HCT116 (cell line): ENCODE measurements at regions not wholly inside any gene's neighbourhood (a gene's known extent, or its start where the extent isn't known, plus 50 kb on each side); places are given as distances from the start of the nearest gene placed in this dataset.
"Not testable (repeated sequence)": the region's sequence is repeated elsewhere in the genome, so short reads cannot be mapped to it uniquely, and the experiment has no call there.

ENCODE experiments used
- ATAC-seq: fragments of 200-7000 bp; cut with Tn5 transposase; 2 replicates; pipeline ENCODE4 v1.9.1; 2020; ENCODE audit warnings: mild to moderate bottlenecking, moderate library complexity
- BruUV-seq: library from RNA; stranded (reverse); fragments of 400-500 nt; replicated peaks from 2 replicates; lab custom pipeline; 2021; lab: Mats Ljungman, UMichigan
- CTCF ChIA-PET: fragments of 300-600 bp; sonication (Branson Sonifier 250); formaldehyde crosslinking; loops from one replicate; lab custom pipeline; 2021; ENCODE audit warnings: antibody characterized with exemption; lab: Charles Lee
- POLR2A ChIA-PET: fragments of 300-600, 350-600 bp; sonication (Branson Sonifier 250); formaldehyde crosslinking; loops from one replicate; lab custom pipeline; 2021; ENCODE audit warnings: antibody characterized with exemption; lab: Charles Lee
- RAD21 ChIA-PET, 2 experiments: fragments of 300-600 bp; sonication (Branson Sonifier 250); formaldehyde crosslinking; loops; one replicate each; lab custom pipeline; 2023; ENCODE audit warnings: low total read pairs in 2 of 2; ENCODE audit not compliant: uncharacterized antibody in 2 of 2, unreplicated experiment in 2 of 2, low non-redundant PET in 1 of 2; lab: Charles Lee
- DNase-seq: peaks from one replicate; pipeline ENCODE4 v3.0.0-alpha.2; 2010; ENCODE audit warnings: low read depth, low spot score
- H2AFZ ChIP-seq: fragments of 200-600 bp; shearing (Covaris generic), sonication (generic); 2 replicates; pipeline ENCODE4 v1.6.1; 2017; ENCODE audit warnings: low read depth, mixed run types, mixed read lengths, antibody characterized with exemption, low read length; ENCODE audit not compliant: poor library complexity, severe bottlenecking
- H3K27ac ChIP-seq: 2 replicates; pipeline ENCODE4 v1.5.1; 2012; ENCODE audit warnings: low read depth, low read length
- H3K27me3 ChIP-seq: fragments of 200-600 bp; sonication (generic); 2 replicates; pipeline ENCODE4 v1.6.1; 2016; ENCODE audit warnings: mixed run types, low read length, mixed read lengths; ENCODE audit not compliant: insufficient read depth
- H3K36me3 ChIP-seq, 2 experiments: fragments of 200-500 bp in 1 of 2; fragments of 200-600 bp in 1 of 2; sonication (Bioruptor generic) in 1 of 2; sonication (generic) in 1 of 2; 2 replicates each; pipeline versions ENCODE4 v1.5.1 to v1.6.1; 2014 to 2016; ENCODE audit warnings: low read length in 2 of 2, inconsistent platforms in 1 of 2, mixed read lengths in 1 of 2, mixed run types in 1 of 2; ENCODE audit not compliant: insufficient read depth in 2 of 2, control insufficient read depth in 1 of 2
- H3K4me1 ChIP-seq, 2 experiments: fragments of 200-600 bp in 1 of 2; sonication (generic) in 1 of 2; 2 replicates each; pipeline versions ENCODE4 v1.5.1 to v1.6.1; 2012 to 2017; ENCODE audit warnings: low read length in 2 of 2, inconsistent platforms in 1 of 2, mild to moderate bottlenecking in 1 of 2, mixed read lengths in 1 of 2, mixed run types in 1 of 2, moderate library complexity in 1 of 2; ENCODE audit not compliant: insufficient read depth in 2 of 2, control insufficient read depth in 1 of 2
- H3K4me2 ChIP-seq: fragments of 200-600 bp; sonication (generic); 2 replicates; pipeline ENCODE4 v1.6.1; 2017; ENCODE audit warnings: mixed run types, low read length, mixed read lengths
- H3K4me3 ChIP-seq, 2 experiments: fragments of 200-600 bp in 1 of 2; sonication (generic) in 1 of 2; replicated peaks in 1 of 2; 2 replicates each; pipeline ENCODE4 v1.5.1; 2011 to 2016; ENCODE audit warnings: low read length in 2 of 2, control low read depth in 1 of 2, low read depth in 1 of 2, mild to moderate bottlenecking in 1 of 2, mixed read lengths in 1 of 2, mixed run types in 1 of 2
- H3K79me2 ChIP-seq: fragments of 200-600 bp; sonication (generic); 2 replicates; pipeline ENCODE4 v1.6.1; 2017; ENCODE audit warnings: mild to moderate bottlenecking, mixed run types, low read length, moderate library complexity, mixed read lengths; ENCODE audit not compliant: insufficient read depth
- H3K9ac ChIP-seq: fragments of 200-600 bp; sonication (generic); 2 replicates; pipeline ENCODE4 v1.6.1; 2016; ENCODE audit warnings: low read length, mixed read lengths
- H3K9me2 ChIP-seq: fragments of 200-600 bp; sonication (generic), shearing (Covaris generic); 2 replicates; pipeline ENCODE4 v1.6.1; 2017; ENCODE audit warnings: mixed run types, mild to moderate bottlenecking, moderate library complexity; ENCODE audit not compliant: insufficient read depth
- H3K9me3 ChIP-seq, 2 experiments: fragments of 200-500 bp in 1 of 2; fragments of 200-600 bp in 1 of 2; sonication (Bioruptor generic) in 1 of 2; sonication (generic) in 1 of 2; 2 replicates each; pipeline ENCODE4 v1.6.1; 2014 to 2017; ENCODE audit warnings: low read length in 2 of 2, mixed read lengths in 2 of 2, inconsistent platforms in 1 of 2, low read depth in 1 of 2, mild to moderate bottlenecking in 1 of 2, mixed run types in 1 of 2, moderate library complexity in 1 of 2; ENCODE audit not compliant: control insufficient read depth in 1 of 2, insufficient read depth in 1 of 2
- H4K20me1 ChIP-seq: fragments of 200-600 bp; sonication (generic), shearing (Covaris generic); 2 replicates; pipeline ENCODE4 v1.6.1; 2017; ENCODE audit warnings: mixed run types, mild to moderate bottlenecking, moderate library complexity; ENCODE audit not compliant: insufficient read depth
- EZH2 ChIP-seq: fragments of 200-600 bp; sonication (generic); IDR thresholded peaks from 2 replicates; pipeline ENCODE4 v1.6.1; 2017; ENCODE audit warnings: antibody characterized with exemption, mixed run types
- REST ChIP-seq: IDR thresholded peaks from 2 replicates; pipeline ENCODE4 v1.6.1; 2012; ENCODE audit warnings: low read depth
- intact Hi-C: fragments of 100-400 bp; cut with micrococcal nuclease; formaldehyde crosslinking; loops from 2 replicates; pipeline ENCODE4 v1.10.0; 2022

GRCh38 chr17:59498530-59499307, 66.7 kb upstream of the DHX40 start:
- DNase-seq: no peak
- no peaks in the 10 kb centered on the region for H4K20me1 ChIP-seq
- H3K36me3 ChIP-seq: no peaks in the 10 kb centered on the region
- H2AFZ ChIP-seq: no peak overlapping the region
- ChIA-PET CTCF (no interaction called here), POLR2A (no interaction called here), RAD21 (no interaction called here)
- no peaks in the 10 kb centered on the region for H3K9me2 ChIP-seq
- TF ChIP-seq REST (no peak), EZH2 (no peak)
- H3K9ac ChIP-seq: no peak overlapping the region
- H3K4me1 ChIP-seq: peaks cover 0 to 7% of the 10 kb centered on the region in 2 experiments; a peak in 1 of 4 replicates
- intact Hi-C loops: no loop called here
- H3K27me3 ChIP-seq: no peaks in the 10 kb centered on the region
- no peak overlapping the region for H3K4me3 ChIP-seq
- no TSS peak for BruUV-seq
- H3K4me2 ChIP-seq: no peak overlapping the region
- ATAC-seq: no peak
- H3K27ac ChIP-seq: no peak overlapping the region
- H3K9me3 ChIP-seq: no peaks in the 10 kb centered on the region
- no peaks in the 10 kb centered on the region for H3K79me2 ChIP-seq

GRCh38 chr17:59500086-59500655, 65.2 kb upstream of the DHX40 start:
- H3K9me3 ChIP-seq, H2AFZ ChIP-seq, H3K9ac ChIP-seq, ATAC-seq, POLR2A ChIA-PET, H3K9me2 ChIP-seq, DNase-seq, H3K36me3 ChIP-seq, H3K27ac ChIP-seq, H3K79me2 ChIP-seq, H3K4me3 ChIP-seq, H3K4me2 ChIP-seq, H4K20me1 ChIP-seq, BruUV-seq, RAD21 ChIA-PET, CTCF ChIA-PET, H3K27me3 ChIP-seq, H3K4me1 ChIP-seq, intact Hi-C loops: not testable (repeated sequence)
